ENCODE measurements at regions not wholly inside any gene's neighbourhood (a gene's known extent, or its start where the extent isn't known, plus 50 kb on each side); places are given as distances from the start of the nearest gene placed in this dataset.

DNA sequence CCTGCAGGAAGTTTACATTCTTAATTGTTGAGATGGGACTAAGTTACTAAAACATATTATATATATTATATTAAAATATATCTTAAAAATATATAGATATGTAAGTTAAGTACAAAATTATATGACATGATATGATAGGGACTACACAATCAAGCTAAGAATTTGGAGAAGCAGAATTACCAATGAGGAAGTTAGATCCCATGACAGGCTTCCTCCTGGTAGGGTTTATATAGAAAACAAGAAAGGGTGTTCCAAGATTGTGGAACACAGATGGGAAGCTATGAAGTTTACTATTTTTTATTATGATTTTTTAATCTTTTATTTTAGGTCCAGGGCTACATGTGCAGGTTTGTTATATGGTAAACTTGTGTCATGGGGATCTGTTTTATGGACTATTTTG is 260.8 kb upstream of the ZFHX3 start:
- intact Hi-C loops (cut with DNase I; ENCODE audit: low total_unique reads) = no loop called here
- no peak overlapping the region for H3K4me3 ChIP-seq
- H3K9me3 ChIP-seq = no peaks in the 10 kb centered on the region
- DNase-seq = no peak
- no peaks in the 10 kb centered on the region for H3K4me1 ChIP-seq
- H3K36me3 ChIP-seq = no peaks in the 10 kb centered on the region
- TF ChIP-seq, protein P1, sequence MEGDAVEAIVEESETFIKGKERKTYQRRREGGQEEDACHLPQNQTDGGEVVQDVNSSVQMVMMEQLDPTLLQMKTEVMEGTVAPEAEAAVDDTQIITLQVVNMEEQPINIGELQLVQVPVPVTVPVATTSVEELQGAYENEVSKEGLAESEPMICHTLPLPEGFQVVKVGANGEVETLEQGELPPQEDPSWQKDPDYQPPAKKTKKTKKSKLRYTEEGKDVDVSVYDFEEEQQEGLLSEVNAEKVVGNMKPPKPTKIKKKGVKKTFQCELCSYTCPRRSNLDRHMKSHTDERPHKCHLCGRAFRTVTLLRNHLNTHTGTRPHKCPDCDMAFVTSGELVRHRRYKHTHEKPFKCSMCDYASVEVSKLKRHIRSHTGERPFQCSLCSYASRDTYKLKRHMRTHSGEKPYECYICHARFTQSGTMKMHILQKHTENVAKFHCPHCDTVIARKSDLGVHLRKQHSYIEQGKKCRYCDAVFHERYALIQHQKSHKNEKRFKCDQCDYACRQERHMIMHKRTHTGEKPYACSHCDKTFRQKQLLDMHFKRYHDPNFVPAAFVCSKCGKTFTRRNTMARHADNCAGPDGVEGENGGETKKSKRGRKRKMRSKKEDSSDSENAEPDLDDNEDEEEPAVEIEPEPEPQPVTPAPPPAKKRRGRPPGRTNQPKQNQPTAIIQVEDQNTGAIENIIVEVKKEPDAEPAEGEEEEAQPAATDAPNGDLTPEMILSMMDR (IDR thresholded peaks at IDR 0.05) = no peak
- TF ChIP-seq POLR2A (IDR thresholded peaks at IDR 0.05) (no peak), EP300 (IDR thresholded peaks at IDR 0.05; ENCODE audit: low read depth) (no peak), POLR2AphosphoS5 (IDR thresholded peaks at IDR 0.05) (no peak)
- H3K27me3 ChIP-seq = peaks cover 3% of the 10 kb centered on the region
- in situ Hi-C loops (cut with MboI; ENCODE audit: low pct_ligation_motif_present in 1 of 4, low pct_unique_long_range_greater_than_20kb in 1 of 4, low sequenced_read_pairs in 3 of 4) = no loop called here
- H3K27ac ChIP-seq = no peak overlapping the region

DNA sequence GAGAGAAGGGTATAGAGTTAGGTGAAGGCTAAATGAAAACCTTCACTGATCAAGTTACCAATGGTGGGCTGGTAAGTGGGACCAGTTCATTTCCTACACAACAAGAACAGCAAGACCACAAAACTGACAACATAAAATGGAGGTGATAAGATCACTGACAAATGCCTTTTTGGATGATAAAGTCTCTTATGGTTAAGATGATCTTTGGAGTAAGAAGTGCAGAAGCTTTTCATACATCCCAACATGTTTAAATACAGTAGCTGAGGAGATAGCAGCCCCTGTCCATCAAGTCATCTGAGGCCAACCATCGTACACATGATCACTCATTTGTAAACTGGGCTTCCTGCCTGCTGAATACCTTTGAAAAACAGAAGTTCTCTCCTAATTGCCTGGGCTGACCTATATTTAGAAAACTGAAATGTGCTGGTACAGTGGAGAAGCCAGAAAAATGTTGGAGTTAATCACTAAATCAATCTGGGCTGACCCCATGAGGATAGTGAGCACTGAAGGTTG is 259.0 kb upstream of the ZFHX3 start:
- 76% methylated on average over 1 of the region's 1 CpG; no CpG with 5 or more reads in 1 of the 2 donors for WGBS, 2 donors (ENCODE audit: low coverage in 1 of 2)
- no peak overlapping the region for H3K4me3 ChIP-seq
- TF ChIP-seq EP300 (IDR thresholded peaks at IDR 0.05; ENCODE audit: low read depth) (no peak), POLR2A (IDR thresholded peaks at IDR 0.05) (no peak)
- H3K27ac ChIP-seq = no peak overlapping the region
- H3K4me1 ChIP-seq = no peaks in the 10 kb centered on the region
- H3K36me3 ChIP-seq = no peaks in the 10 kb centered on the region
- intact Hi-C loops (cut with DNase I; ENCODE audit: low total_unique reads) (no loop called here), in situ Hi-C loops (cut with MboI; ENCODE audit: low pct_ligation_motif_present in 1 of 4, low pct_unique_long_range_greater_than_20kb in 1 of 4, low sequenced_read_pairs in 3 of 4) (no loop called here)
- H3K9me3 ChIP-seq = no peaks in the 10 kb centered on the region
- no peak for DNase-seq
- peaks cover 3% of the 10 kb centered on the region for H3K27me3 ChIP-seq

DNA sequence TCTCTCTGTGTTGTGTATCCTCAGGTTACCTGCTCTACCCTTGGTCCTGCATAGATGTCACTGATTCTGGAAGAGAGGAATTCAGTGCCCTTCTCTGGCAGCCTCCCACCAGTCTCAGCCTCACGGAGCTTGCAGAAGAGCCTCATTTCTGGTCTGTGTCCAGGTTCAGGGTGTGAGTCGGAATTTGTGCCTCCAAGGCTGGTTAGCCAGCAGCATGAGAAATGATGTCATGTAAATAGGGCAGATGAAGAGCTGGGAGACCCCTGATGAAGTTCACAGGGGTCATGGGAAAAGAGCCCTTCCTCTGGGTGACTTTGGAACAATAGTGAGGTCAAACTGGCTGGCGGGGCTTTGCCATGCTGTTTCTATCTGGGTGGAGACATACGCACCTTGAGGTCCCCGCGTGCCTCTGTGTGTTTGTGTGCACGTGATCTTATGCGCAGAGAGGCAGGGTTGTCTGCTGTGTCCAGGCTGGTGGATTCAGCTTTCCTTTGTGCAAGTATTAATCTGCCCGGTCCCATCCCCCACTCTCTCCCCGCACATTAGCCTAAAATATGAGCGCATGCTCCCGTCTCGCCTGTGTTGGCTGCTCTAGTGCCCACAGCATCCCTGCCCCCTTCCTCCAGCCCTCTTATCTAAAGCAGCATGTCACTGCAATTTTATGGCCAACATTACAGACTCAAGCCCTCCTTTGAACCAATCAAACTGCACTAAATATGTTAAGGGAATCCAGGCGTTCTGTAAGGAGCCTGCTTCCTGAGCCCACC is 256.3 kb upstream of the ZFHX3 start:
- intact Hi-C loops (cut with DNase I; ENCODE audit: low total_unique reads) = no loop called here

DNA sequence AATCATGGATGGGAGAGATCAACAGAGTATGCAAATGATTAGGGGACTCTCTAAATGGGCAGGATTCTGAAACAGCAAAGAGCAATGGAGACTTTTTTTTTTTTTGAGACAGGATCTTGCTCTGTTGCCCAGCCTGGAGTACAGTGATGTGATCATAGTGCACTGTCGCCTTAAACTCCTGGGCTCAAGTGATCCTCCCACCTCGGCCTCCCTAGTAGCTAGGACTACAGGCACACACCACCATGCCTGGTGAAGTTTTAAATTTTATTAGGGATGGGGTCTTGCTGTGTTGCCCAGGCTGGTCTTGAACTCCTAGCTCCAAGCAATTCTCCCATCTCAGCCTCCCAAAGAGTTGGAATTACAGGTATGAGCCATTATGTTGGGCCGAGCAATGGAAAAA is 255.0 kb upstream of the ZFHX3 start:
- TF ChIP-seq POLR2AphosphoS5 (IDR thresholded peaks at IDR 0.05) (no peak), EP300 (IDR thresholded peaks at IDR 0.05; ENCODE audit: low read depth) (no peak), POLR2A (IDR thresholded peaks at IDR 0.05) (no peak)
- TF ChIP-seq, protein P1 (IDR thresholded peaks at IDR 0.05) = no peak

More for the DNA sequence above, 256.3 kb upstream of the ZFHX3 start:
- in situ Hi-C loops (cut with MboI; ENCODE audit: low pct_ligation_motif_present in 1 of 4, low pct_unique_long_range_greater_than_20kb in 1 of 4, low sequenced_read_pairs in 3 of 4) = no loop called here
- Histone ChIP-seq H3K9me3 (no peaks in the 10 kb centered on the region), H3K36me3 (no peaks in the 10 kb centered on the region), H3K4me3 (no peak overlapping the region), H3K27ac (no peak overlapping the region), H3K27me3 (peaks cover 3% of the 10 kb centered on the region), H3K4me1 (no peaks in the 10 kb centered on the region)
- TF ChIP-seq EP300 (IDR thresholded peaks at IDR 0.05; ENCODE audit: low read depth) (no peak), POLR2A (IDR thresholded peaks at IDR 0.05) (no peak)
- no peak for DNase-seq
- 43 to 49% methylated on average over 9 to 14 of the region's 14 CpGs for WGBS, 2 donors (ENCODE audit: low coverage in 1 of 2)

DNA sequence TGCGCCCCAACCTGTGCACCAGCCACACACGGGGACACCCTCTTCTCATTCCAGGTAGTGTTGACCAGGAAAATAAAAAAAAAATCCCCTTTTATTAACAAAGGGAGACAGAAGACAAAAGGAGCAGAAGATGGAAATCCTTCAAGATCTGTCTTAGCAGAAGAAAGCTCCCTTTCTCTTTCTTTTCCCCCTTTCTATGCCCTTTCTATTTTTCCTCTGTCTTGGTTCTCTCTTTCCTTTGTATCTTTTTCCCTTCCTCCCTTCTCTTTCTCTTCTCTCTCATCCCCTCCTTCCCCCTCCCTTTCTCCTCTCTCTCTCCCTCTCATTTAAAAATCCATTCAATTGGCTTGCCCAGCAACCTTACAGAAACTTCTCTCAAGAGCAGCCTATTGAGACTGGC is 254.1 kb upstream of the ZFHX3 start:
- no peak for DNase-seq
- WGBS, 2 donors (ENCODE audit: low coverage in 1 of 2) = 94% methylated on average over 2 of the region's 2 CpGs; no CpG with 5 or more reads in 1 of the 2 donors
- in situ Hi-C loops (cut with MboI; ENCODE audit: low pct_ligation_motif_present in 1 of 4, low pct_unique_long_range_greater_than_20kb in 1 of 4, low sequenced_read_pairs in 3 of 4) (no loop called here), intact Hi-C loops (cut with DNase I; ENCODE audit: low total_unique reads) (no loop called here)
- no peak overlapping the region for H3K4me3 ChIP-seq
- no peaks in the 10 kb centered on the region for H3K9me3 ChIP-seq
- no peaks in the 10 kb centered on the region for H3K36me3 ChIP-seq
- peaks cover 3% of the 10 kb centered on the region for H3K27me3 ChIP-seq
- no peaks in the 10 kb centered on the region for H3K4me1 ChIP-seq
- no peak overlapping the region for H3K27ac ChIP-seq
- TF ChIP-seq EP300 (IDR thresholded peaks at IDR 0.05; ENCODE audit: low read depth) (no peak), POLR2AphosphoS5 (IDR thresholded peaks at IDR 0.05) (no peak), POLR2A (IDR thresholded peaks at IDR 0.05) (no peak)
- TF ChIP-seq, protein P1 (IDR thresholded peaks at IDR 0.05) = no peak

More for the DNA sequence above, 255.0 kb upstream of the ZFHX3 start:
- in situ Hi-C loops (cut with MboI; ENCODE audit: low pct_ligation_motif_present in 1 of 4, low pct_unique_long_range_greater_than_20kb in 1 of 4, low sequenced_read_pairs in 3 of 4) = no loop called here
- H3K36me3 ChIP-seq = no peaks in the 10 kb centered on the region
- no peak overlapping the region for H3K27ac ChIP-seq
- no peaks in the 10 kb centered on the region for H3K9me3 ChIP-seq
- WGBS, 2 donors (ENCODE audit: low coverage in 1 of 2) = 80% methylated on average over 1 to 3 of the region's 3 CpGs
- peaks cover 3% of the 10 kb centered on the region for H3K27me3 ChIP-seq
- H3K4me3 ChIP-seq = no peak overlapping the region
- DNase-seq = no peak
- H3K4me1 ChIP-seq = no peaks in the 10 kb centered on the region
- intact Hi-C loops (cut with DNase I; ENCODE audit: low total_unique reads) = no loop called here
